HG03521 (cell line): ENCODE measurements at regions not wholly inside any gene's neighbourhood (a gene's known extent, or its start where the extent isn't known, plus 50 kb on each side); places are given as distances from the start of the nearest gene placed in this dataset.

Experiments
- ATAC-seq: cut with Tn5 transposase; IDR thresholded peaks from one replicate; pipeline ENCODE4 v1.9.1; 2021; ENCODE audit warnings: mild to moderate bottlenecking, moderate library complexity; ENCODE audit not compliant: unreplicated experiment

DNA sequence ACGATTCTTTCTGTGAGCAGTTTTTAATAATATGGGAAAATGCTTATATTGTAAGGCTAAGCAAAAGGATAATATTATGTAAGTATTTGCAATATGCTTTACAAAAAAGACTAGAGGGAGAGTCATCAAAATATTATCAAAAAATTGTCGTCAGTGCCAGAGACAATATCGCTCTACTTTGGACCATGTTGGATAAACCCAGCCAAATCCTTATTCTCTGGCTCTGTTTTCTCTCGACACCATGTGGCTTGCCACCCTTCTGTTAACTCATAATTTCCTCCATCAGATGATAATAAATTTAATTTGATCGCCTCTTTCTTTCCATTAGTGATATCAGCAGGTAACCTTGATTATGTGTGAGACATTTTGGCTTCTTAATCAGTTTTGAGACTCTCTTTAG lies 129.9 kb downstream of the CDC42EP3 start:
- no peak for ATAC-seq

DNA sequence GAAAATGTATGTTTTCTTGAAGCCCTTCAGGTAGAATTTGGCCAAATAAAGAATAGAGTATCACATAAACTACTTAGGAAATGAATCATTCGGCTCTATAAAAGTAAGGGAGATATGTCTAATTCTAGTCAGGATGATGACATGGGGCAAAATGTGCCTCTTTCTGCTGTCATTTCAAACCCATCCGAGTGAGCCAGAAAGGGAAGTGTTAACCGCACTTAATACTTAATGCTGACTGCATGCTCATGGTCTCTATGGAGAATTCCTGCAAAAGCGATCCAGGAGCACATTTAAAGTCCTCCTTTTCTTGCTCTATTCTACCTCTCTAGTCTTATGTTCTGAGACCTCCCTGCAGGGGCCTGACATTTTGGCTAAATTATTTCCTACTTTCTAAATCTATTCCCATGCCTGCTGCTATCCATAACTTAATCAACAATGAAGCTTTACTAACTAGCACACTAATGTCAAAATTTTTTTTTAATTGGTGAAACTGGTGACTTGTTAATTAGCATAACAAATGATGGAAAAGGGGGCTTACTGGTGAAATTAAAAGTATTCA lies 127.4 kb downstream of the CDC42EP3 start:
- no peak for ATAC-seq

DNA sequence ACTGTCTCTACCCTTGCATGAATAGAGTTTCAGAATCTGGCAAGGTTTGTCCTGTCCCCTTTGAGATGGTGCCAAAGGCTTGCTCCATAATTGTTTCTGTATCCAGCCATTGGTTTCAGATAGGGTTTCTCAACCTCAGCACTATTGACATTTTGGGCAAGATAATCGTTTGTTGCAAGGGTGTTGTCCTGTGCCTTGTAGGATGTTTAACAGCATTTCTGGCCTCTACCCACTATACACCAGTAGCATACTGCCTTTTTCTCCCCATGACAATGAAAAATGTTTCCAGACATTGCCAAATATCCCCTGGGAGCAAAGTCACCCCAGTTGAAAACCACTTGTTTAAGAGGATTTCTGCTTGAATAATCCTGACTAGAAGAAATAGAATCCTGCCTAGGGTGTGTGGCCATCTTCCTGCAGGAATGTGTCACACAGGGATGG lies 126.8 kb downstream of the CDC42EP3 start:
- ATAC-seq = no peak

DNA sequence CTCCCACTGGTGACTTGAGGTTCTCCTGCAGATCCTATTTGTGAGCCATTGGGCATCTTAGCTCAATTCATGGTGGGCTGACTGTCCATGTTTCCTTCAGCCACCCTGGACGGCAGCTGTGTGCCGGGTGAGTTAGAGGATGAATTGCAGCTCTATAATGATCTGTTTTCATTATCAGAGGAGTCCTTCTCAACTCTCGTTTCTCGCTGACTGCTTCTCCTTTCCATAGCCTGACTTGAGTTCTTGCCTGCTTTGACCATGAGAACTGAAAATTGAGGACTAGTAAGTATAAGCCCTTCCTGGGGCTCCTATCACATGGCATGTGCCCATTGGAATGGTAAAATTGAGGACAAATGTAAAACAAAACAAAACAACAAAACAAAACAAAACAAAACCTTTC lies 121.8 kb downstream of the CDC42EP3 start:
- ATAC-seq = no peak

DNA sequence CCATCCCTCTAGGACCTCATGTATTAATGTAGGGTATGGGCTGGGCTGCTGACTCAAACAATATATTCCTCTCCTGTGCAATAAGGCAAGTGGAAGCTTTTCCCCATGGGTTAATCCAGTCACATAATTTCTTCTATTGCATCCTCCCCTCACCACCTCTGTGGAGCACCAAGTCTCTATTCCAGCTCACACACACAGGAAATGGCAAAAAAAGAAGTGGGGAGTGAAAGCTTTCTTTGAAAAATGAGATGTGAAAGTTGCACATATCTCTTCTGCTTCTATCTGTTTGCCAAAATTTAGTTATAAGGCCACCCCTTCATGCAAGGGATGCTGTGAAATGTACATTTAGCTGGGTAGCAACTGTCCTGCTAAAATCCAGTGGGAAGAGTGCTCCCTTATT lies 121.3 kb downstream of the CDC42EP3 start:
- ATAC-seq = no peak

DNA sequence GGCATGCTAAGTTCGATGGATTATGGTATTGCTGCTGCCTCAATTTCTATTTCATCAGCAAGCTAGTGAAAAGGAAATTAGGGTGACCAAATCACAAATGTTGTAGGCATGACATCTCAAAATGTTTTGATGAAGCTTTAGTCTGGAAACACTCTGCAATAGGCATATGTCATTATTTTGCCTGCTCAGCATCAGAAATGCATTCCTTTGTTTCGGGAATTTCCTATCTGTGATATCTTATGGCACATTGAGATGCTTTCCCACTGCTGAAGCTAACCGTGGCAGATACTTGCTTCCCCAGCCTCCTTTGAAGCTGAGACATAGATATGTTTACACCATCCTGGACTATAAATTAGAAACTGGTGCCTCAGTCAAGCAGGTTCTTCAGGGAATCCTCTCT lies 119.7 kb downstream of the CDC42EP3 start:
- no peak for ATAC-seq

DNA sequence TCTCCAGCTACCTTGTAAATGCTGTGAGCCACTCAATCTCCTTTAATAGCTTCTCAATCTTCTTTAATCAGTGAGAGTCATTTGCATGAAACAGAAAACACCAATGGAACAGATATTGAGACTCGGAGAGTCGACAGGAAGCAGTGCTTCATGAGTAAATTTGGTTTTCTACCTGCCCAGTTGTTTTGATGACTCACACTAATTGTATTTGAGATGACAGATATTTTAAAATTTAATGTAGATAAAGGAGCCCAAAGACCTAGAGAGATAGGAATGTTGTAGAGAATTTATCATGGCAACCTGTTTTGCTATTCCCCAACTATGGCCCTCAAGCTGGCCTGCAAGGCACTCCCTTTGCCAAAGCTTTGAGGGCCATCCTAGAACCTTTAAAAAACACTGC lies 119.1 kb downstream of the CDC42EP3 start:
- ATAC-seq = no peak

DNA sequence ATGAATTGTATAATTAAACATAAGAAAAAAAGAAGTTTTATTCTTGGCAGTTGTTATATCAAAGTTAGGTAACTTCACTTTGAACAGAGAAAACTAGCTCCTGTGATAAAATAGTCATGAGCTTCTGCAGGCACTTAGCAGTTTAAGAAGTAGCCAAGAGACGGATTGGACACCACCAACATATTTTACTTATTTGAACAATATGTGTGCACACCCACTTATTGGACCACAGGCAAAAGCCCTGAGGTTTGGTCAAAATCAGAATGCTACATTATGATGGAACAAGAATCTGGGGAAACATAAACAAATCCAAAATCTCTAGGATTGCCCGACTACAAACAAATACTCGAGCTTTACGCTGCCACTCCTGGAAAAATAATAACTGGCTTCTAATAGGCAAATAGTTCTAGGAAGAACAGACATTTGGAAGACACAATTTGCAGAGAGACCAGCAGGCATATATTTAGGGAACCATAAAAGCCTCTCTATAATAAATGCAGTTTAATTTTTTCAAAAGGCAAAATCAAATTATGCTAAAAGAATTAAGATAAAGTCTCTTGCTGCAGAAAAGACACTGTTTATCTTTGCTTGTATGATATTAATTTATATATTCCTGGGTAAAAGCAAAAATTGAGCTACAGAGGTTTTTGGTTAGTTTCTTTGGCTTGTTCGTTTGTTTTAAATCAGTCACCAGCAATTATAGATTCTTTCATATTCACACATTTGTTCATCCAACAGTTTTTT lies 117.9 kb downstream of the CDC42EP3 start:
- no peak for ATAC-seq

DNA sequence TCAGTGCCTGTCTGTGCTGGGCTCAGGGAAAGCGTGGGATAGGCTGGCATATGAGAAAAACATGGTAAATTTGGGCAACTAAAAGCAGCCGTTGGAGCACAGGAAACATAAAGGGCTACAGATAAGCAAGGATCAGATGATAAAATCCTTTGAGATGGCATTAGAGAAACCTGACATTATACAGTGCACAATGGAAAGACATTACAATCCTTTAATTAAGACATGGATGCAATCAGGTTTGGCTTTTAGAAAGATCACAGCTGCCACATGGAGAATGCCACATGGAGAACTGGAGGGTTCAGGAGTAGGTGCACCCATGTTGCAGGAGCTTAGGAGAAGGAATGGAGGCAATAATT lies 117.3 kb downstream of the CDC42EP3 start:
- ATAC-seq = no peak

DNA sequence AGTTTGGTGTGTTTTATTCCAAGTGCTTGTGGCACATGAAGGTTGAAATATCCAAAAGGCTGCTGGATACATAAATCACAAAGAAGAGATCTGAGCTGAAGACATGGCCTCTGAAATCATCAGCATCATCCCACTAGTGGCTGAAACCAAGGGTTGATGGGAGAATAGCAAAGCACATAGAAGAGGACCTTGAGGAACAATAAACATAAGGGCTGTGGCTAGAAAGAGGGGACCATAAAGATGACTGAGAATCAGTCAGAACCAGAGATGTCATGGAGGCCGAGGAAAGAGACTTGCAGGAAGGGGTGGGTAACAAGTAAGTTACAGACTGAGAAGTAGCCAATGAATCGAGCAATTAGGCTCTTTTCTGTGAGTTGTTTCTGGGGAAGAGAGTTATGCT lies 116.8 kb downstream of the CDC42EP3 start:
- ATAC-seq = no peak

DNA sequence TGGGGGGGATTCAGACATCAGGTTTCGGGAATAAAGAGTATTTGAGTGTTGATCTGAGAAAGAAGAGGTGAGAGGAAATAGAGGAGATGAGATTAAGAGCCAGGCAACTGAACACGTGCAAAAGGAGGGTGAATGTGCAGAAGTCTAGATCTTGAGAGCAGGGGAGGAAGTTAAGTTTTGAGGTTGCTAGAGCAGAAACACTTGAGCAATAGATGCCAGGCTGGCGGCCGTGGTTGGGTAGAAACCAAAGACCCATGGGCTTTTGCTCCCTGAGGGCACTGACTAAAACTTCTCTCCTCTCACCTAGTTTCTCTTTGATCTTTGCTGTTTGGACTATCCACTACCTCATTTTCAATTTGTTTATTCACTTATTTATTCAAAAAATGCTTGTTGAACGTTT lies 116.0 kb downstream of the CDC42EP3 start:
- ATAC-seq = no peak

DNA sequence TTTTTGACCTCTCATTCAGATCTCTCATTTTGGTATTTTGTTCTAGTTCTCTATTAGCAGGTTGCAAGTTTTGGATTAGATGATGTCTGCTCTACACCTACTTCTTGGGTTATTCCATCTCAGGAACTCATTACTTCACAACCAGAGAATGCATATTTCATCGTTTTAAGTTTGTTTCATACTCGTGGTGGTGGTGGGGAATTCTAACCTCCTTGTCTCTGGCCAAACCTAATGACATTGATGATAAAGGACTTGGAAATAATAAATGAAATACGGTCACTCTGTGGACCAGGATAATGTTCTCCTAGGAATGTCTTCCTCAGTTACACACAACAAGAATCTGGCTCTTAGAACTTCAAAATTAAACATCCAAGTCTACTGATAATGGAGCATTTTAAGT lies 115.2 kb downstream of the CDC42EP3 start:
- no peak for ATAC-seq

DNA sequence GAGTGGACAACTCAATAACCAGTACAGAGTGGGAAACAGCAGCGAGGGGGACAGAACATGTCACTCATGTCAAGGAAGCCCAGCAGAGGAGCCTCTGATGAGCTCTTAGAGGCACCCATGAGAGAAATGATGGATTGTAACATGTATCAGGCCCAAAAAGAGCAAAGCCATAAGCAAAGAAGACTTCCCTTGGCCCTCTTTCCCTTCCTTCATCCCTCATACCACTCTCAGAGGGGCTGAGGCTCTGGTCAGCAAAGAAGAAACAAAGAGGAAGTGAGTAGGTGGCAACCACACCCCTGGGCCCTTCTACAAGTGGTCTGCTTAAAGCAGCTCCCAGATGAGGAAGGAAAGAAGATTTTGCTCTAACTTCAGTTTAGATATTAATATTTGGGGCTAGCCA lies 112.8 kb downstream of the CDC42EP3 start:
- peak; percentile 42 for ATAC-seq

DNA sequence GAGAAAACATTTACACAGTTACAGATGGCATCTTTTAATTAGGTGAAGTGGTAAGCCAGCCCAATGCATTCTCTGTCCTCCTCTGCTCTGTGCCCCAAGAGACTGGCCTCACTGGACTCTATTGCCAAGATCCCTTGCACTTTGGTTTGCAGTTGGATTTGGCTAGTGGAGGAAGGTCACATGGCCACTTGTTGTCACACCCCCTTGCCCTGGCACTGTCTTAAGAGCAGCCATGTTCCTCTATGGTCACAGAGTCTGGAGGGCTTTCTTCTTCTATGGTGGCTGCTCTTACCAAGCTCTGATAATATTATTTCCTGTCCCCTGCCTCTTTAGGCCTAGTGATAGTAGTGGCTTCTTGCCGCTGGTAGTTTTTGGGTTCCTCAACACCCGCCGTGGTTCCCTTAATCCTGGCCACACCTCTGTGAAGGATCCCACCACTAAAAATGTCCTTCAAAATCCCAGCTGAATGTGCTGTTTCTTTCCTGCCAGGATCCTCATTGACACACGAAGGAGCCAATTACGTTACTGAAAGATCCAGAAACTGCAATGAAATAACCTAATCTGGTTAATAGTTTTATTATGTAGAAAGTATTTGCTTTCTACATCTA lies 111.1 kb downstream of the CDC42EP3 start:
- ATAC-seq = no peak

DNA sequence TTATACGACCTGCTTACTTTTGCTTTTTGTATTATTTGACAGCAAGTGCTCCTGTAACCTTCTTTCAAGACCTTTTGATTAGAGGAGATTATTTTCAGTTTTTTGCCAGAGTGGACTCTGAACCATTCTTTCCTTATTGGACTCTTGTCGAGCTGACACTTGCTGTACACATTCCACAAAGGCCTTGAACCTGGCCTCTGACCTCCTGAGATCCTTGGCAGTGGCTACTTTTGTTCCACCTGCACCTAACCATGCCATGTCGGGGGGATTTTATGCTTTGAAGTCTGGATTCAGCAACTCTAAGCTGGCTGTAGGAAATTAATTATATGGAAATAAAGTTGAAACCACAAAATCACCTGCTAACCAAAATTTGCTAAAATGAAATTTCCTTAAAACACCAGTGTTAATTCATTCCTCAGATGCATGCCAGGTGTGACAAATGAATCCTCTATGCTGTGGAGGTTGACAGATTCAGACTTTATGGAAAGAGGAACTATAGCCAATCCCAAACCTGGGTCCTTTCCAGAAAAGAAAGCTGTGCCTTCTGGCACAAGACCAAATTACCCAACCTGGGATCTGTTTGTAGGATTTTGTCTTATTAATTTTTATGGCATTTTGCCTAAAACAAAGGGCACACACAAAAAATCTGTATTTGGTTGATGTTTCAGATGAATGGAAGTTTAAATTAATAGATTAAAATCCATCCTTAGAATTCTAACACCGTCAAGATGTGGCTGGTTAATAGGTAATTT lies 110.4 kb downstream of the CDC42EP3 start:
- no peak for ATAC-seq

DNA sequence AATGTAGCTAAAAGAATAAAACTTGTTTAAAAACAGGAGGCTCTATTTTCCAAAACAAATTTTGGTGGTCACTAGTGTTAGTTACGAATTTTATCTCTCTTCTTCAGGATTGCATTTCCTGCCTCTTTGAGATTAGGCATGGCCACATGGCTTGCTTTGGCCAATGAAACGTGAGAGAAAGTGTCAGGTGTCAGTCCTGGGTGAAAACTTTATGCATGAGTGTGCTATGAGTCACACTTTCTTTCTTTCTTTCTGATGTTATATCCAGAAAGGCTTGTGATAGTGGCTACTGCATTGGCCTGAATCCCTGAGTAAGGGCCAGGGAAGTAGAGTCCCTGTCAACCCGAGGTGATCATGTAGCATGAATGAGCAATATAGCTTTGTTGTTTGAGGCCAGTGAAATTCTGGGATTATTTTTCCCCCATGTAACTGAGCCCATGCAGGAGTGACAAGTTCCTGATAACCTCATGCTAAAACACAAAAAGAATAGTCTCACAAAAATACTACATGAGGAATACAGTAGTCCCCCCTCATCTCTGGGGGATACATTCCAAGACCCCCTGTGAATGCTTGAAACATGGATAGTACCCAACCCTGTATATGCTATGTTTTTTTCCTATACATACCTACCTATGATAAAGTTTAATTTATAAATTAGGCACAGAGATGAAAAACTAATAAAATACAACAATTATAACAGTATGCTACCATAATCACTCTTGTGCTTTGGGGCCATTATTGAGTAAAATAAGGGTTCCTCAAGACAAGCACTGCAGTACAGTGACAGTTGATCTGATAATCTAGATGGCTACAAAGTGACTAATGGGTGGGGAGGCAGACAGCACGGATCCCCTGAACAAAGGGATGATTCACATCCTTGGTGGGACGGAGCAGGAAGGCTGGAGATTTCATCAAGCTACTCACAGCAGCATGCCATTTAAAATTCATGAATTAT lies 109.5 kb downstream of the CDC42EP3 start:
- peak; percentile 72 for ATAC-seq

DNA sequence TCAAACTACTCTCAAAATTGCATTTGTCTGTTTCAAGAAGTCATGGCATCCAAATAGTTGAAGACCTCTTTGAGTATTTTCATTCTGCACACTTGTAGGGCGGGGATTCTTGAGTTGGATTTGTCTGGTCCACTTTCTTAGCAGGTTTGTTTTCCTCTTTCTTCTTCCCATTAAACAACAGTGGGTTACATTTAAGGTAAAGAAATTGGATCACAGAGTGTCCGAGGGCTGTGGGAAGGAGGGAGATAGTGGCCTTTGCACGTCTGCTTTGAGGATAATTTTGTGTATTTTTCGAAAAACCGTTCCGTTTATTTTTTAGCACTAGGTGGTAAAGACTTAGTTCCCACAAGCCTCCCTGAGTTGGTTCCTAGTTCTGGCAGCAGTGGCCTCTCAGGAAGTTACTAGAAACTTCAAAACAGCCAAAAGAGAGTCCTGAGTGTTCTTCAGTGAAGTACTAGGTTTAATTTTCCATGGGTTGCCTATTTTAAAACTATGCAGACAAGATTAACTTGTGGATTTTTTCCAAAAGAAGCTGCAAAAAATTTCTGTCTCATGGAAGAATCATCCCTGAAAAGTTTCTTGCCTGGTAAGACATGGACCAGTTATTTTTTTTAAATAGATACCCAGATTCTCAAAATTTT lies 107.9 kb downstream of the CDC42EP3 start:
- no peak for ATAC-seq

DNA sequence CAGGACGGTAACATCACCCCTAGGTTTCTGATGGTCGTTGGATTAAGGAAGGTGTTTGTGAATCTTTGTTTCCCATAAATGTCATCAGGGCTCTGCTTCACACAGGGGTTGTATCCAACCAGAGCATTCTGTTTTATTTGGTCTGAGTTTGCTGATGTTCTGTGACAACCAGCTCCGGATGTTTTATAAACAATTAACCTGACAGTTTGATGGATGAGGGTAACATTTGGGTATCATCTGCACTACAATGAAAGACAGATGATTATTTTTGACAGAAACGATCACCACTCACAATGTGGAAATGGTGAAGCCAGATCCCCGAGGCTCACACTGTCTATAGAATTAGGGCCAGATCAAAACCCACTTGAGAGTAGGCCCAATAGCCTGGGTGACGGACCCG lies 107.1 kb downstream of the CDC42EP3 start:
- no peak for ATAC-seq

DNA sequence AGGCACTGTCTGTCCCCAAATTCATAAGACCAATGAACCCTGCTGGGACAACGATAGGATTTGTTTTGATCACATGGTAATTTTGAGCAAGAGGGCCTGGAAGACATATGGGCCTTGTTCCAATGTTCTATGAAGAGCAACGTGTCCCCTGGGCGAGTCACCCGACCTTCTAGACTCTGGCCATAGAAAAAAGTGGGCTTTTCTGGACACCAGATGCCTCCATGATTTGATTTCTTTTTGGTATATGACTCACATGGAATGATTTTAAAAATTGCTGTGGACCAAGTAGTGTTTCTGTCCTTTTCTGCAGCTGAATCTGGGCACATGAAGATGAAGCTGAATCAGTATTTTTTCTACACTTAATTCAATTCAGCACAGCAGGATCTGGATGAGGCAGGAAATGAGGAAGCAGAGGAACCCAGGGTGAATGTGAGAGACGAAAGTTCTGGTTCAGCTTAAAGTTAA lies 104.9 kb downstream of the CDC42EP3 start:
- no peak for ATAC-seq

DNA sequence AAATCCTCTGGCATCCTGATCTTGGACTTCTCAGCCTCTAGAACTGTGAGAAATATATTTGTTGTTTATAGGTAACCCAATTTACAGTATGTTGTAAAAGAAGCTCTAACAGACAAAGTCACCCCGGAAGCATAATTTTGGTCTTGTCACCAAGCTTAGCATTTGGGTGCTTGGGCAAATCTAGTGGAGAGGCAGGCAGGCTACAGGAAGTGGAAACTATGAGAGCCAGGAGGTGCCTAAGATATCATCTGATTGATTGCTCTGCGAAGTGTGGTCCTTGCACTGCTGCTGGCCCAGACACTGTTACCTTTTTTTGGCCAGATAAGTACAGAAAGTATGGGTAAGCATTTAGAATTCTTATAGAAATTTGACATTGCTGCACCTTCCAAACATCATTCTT lies 102.9 kb downstream of the CDC42EP3 start:
- no peak for ATAC-seq
